K562 (cell line): ENCODE measurements at regions not wholly inside any gene's neighbourhood (a gene's known extent, or its start where the extent isn't known, plus 50 kb on each side); places are given as distances from the start of the nearest gene placed in this dataset.

Source experiments
- ATAC-seq: fragments of 200-7000 bp; cut with Tn5 transposase; 3 replicates; pipeline ENCODE4 v1.9.1; 2020; ENCODE audit warnings: moderate library complexity
- BruUV-seq: library from RNA; stranded (reverse); fragments of 400-500 nt; replicated peaks from 2 replicates; lab custom pipeline; 2021; lab: Mats Ljungman, UMichigan
- CTCF ChIA-PET: fragments of 300-600 bp; formaldehyde crosslinking; extraction: SDS; loops from one replicate; lab custom pipeline; 2021; ENCODE audit warnings: low intra/inter-chr PET ratio; lab: Yijun Ruan, JAX
- POLR2A ChIA-PET: fragments of 300-600, 350-650 bp; sonication (Branson Sonifier 250); formaldehyde crosslinking; extraction: SDS; loops from one replicate; lab custom pipeline; 2021; ENCODE audit warnings: antibody characterized with exemption, inconsistent platforms; lab: Yijun Ruan, JAX
- DNase-seq, 4 experiments: peaks; one replicate each; pipeline versions ENCODE4 v3.0.0 to v3.0.0-alpha.2; 2011 to 2018; ENCODE audit warnings: low spot score in 3 of 4, mixed read lengths in 3 of 4; ENCODE audit errors: extremely low read depth in 1 of 4
- FAIRE-seq: peaks from 2 replicates; lab custom pipeline; 2011; peaks lifted over from hg19 to GRCh38; lab: Jason Lieb, UNC
- H2AFZ ChIP-seq: 2 replicates; pipeline ENCODE4 v1.6.0; 2011; ENCODE audit warnings: low read depth, low read length, control low read depth, inconsistent platforms
- H3K27ac ChIP-seq: fragments of 200-600 bp; 3 replicates; pipeline ENCODE4 v1.8.0; 2011; ENCODE audit warnings: low read depth, mild to moderate bottlenecking, control low read depth, inconsistent platforms, low read length, moderate library complexity, mixed read lengths; ENCODE audit errors: extremely low read depth
- H3K27me3 ChIP-seq, 2 experiments: fragments of 300-600 bp in 1 of 2; 2 replicates in 1 of 2; 3 replicates in 1 of 2; pipeline versions ENCODE4 v1.6.0 to v1.8.0; 2011; ENCODE audit warnings: inconsistent platforms in 2 of 2, low read length in 2 of 2, mild to moderate bottlenecking in 1 of 2, mixed read lengths in 1 of 2, moderate library complexity in 1 of 2; ENCODE audit not compliant: control insufficient read depth in 2 of 2, insufficient read depth in 2 of 2
- H3K36me3 ChIP-seq: fragments of 300-600 bp; 3 replicates; pipeline ENCODE4 v1.8.0; 2011; ENCODE audit warnings: mild to moderate bottlenecking, low read length, inconsistent platforms; ENCODE audit not compliant: control insufficient read depth, insufficient read depth
- H3K4me1 ChIP-seq, 2 experiments: fragments of 200-600 bp in 1 of 2; replicated peaks in 1 of 2; 2 replicates in 1 of 2; 3 replicates in 1 of 2; pipeline versions ENCODE4 v1.5.1 to v1.8.0; 2011; ENCODE audit warnings: inconsistent platforms in 2 of 2, low read length in 2 of 2, mild to moderate bottlenecking in 1 of 2, mixed read lengths in 1 of 2, moderate library complexity in 1 of 2; ENCODE audit not compliant: control insufficient read depth in 2 of 2, insufficient read depth in 2 of 2
- H3K4me2 ChIP-seq: 2 replicates; pipeline ENCODE4 v1.6.1; 2011; ENCODE audit warnings: low read length, control low read depth, inconsistent platforms, mixed read lengths; ENCODE audit not compliant: insufficient read depth
- H3K4me3 ChIP-seq: fragments of 200-600 bp; sonication (generic), shearing (Covaris generic); 2 replicates; pipeline ENCODE4 v1.5.1; 2016; ENCODE audit warnings: control low read depth, inconsistent platforms
- H3K79me2 ChIP-seq: fragments of 200-600 bp; 3 replicates; pipeline ENCODE4 v1.8.0; 2011; ENCODE audit warnings: low read length, inconsistent platforms; ENCODE audit not compliant: control insufficient read depth, insufficient read depth
- H3K9ac ChIP-seq, 2 experiments: 2 replicates each; pipeline versions ENCODE4 v1.6.0 to v1.6.1; 2011; ENCODE audit warnings: low read depth in 2 of 2, low read length in 2 of 2, control low read depth in 1 of 2, inconsistent platforms in 1 of 2, mild to moderate bottlenecking in 1 of 2, mixed read lengths in 1 of 2; ENCODE audit not compliant: insufficient read depth in 1 of 2
- H3K9me1 ChIP-seq: one replicate; pipeline ENCODE4 v1.6.0; 2011; ENCODE audit warnings: inconsistent platforms, mild to moderate bottlenecking, low read length, moderate library complexity; ENCODE audit not compliant: control insufficient read depth, insufficient read depth
- H3K9me3 ChIP-seq: replicated peaks from 2 replicates; pipeline ENCODE4 v1.5.1; 2011; ENCODE audit warnings: low read depth, low read length, inconsistent platforms; ENCODE audit not compliant: control insufficient read depth, insufficient read depth
- H4K20me1 ChIP-seq: replicated peaks from 2 replicates; pipeline ENCODE4 v1.6.1; 2011; ENCODE audit warnings: low read length, inconsistent platforms, mixed read lengths; ENCODE audit not compliant: control insufficient read depth, insufficient read depth
- CHCHD3 ChIP-seq: fragments of 250-450 bp; sonication (Bioruptor Pico); IDR thresholded peaks from 2 replicates; pipeline ENCODE4 v2.1.2; 2022; ENCODE audit warnings: mild to moderate bottlenecking
- GTF2F1 ChIP-seq: IDR thresholded peaks from 2 replicates; pipeline ENCODE4 v1.6.1; 2011; ENCODE audit warnings: low read depth, low read length, improper control_type of control experiment
- HDAC6 ChIP-seq: IDR thresholded peaks from 2 replicates; pipeline ENCODE4 v1.6.1; 2012; ENCODE audit warnings: low read depth, mild to moderate bottlenecking, control low read depth, inconsistent platforms, low read length, moderate library complexity
- HOXB6 ChIP-seq: fragments of 250-450 bp; sonication (Bioruptor Pico); IDR thresholded peaks from 2 replicates; pipeline ENCODE4 v1.5.1; 2022; ENCODE audit warnings: mild to moderate bottlenecking, borderline replicate concordance
- MEIS2 ChIP-seq: fragments of 450-650 bp; IDR thresholded peaks from 2 replicates; pipeline ENCODE4 v1.6.1; 2014; ENCODE audit warnings: mild to moderate bottlenecking; ENCODE audit not compliant: partially characterized antibody
- SP2 ChIP-seq: IDR thresholded peaks from 2 replicates; pipeline ENCODE4 v1.6.1; 2011; ENCODE audit warnings: mild to moderate bottlenecking, low read depth, low read length, moderate library complexity; ENCODE audit not compliant: poor library complexity, severe bottlenecking; ENCODE audit errors: extremely low read depth
- U2AF1 ChIP-seq: fragments of 200-400 bp; formaldehyde crosslinking; optimal IDR thresholded peaks from 2 replicates; pipeline ENCODE3; 2017; ENCODE audit warnings: mild to moderate bottlenecking, low read depth, low read length, moderate library complexity
- XRCC5 ChIP-seq: fragments of 200-400 bp; formaldehyde crosslinking; IDR thresholded peaks from 2 replicates; pipeline ENCODE4 v1.6.1; 2017; ENCODE audit warnings: low read depth, mild to moderate bottlenecking, low read length
- ZBTB1 ChIP-seq: sonication (generic); formaldehyde crosslinking; IDR thresholded peaks from 2 replicates; pipeline ENCODE4 v1.8.1; 2023; ENCODE audit warnings: missing genetic modification reagents, low read depth, mild to moderate bottlenecking, borderline replicate concordance
- ZKSCAN8 ChIP-seq: fragments of 200-800 bp; sonication (Bioruptor generic); IDR thresholded peaks from 2 replicates; pipeline ENCODE4 v1.6.1; 2016; ENCODE audit warnings: missing genetic modification characterization, missing compliant biosample characterization
- WGBS: fragments of 100-300 bp; shearing (Covaris generic); methylation state at CpG from one replicate; pipeline ENCODE4 v1.1.6; 2016; ENCODE audit warnings: low coverage, mixed read lengths; ENCODE audit not compliant: insufficient coverage; ENCODE audit errors: missing lambda C conversion rate; 5-methylcytosine and 5-hydroxymethylcytosine counted together
- in situ Hi-C: fragments of 300-500 bp; cut with MboI; formaldehyde crosslinking; loops from 4 replicates; pipeline ENCODE4 v1.15.0; 2018; ENCODE audit warnings: inconsistent platforms, mixed read lengths
- intact Hi-C: fragments of 100-400 bp; cut with micrococcal nuclease; formaldehyde crosslinking; loops from 2 replicates; pipeline ENCODE4 v1.14.2; 2022
- TF ChIP-seq, protein P1 (sequence below): fragments of 450-650 bp; IDR thresholded peaks from 2 replicates; pipeline ENCODE4 v1.6.1; 2018; ENCODE audit not compliant: partially characterized antibody
- TF ChIP-seq, protein P2 (sequence below): fragments of 450-650 bp; formaldehyde crosslinking; IDR thresholded peaks from 2 replicates; pipeline ENCODE4 v1.4.0; 2022; ENCODE audit warnings: missing genetic modification characterization
- TF ChIP-seq, protein P3 (sequence below): fragments of 450-650 bp; IDR thresholded peaks from 2 replicates; pipeline ENCODE4 v1.6.1; 2016; ENCODE audit warnings: low read depth, mild to moderate bottlenecking, moderate library complexity
- TF ChIP-seq, protein P4 (sequence below): fragments of 200-800 bp; sonication (Bioruptor generic); IDR thresholded peaks from 2 replicates; pipeline ENCODE4 v1.6.1; 2017; ENCODE audit warnings: missing genetic modification characterization, missing compliant biosample characterization

DNA sequence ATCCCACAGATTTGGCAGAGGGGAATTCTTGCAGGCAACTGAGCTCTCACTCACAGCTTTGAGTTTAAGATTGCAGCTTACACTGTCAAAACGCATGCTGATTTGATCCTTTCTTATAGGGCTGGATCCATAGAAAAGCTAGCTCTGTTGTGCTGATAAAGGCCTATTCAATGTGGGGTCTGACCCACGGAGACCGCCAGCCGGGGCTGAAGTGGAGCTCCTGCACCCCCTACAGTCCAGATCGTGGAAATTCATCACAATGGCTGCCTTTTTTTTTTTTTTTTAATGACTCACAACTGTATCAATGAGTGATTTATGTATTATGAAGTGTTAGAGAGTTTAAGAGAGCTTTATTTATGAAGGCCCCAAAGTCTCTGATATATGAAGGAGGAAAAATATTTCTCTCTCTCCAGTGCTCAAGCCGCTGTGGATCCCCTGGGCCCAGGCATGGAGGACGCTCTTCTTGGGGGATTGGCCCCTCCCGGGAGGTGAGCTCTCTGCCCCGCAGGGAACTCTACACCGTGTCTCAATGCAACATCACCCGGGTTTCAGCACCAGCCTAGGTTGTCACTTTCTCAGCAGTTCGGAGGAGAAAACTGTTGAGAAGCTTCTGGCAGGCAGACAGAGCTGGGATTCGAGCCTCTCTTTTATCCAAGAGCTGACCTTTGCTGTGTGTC is 700.2 kb downstream of the IRX1 start (continued):
- no peak for TF ChIP-seq HDAC6
- peak; percentile 39 for TF ChIP-seq MEIS2
- no peak for TF ChIP-seq ZBTB1
- no peak for TF ChIP-seq ZKSCAN8
- TF ChIP-seq, all 486 proteins: peak for 5

DNA sequence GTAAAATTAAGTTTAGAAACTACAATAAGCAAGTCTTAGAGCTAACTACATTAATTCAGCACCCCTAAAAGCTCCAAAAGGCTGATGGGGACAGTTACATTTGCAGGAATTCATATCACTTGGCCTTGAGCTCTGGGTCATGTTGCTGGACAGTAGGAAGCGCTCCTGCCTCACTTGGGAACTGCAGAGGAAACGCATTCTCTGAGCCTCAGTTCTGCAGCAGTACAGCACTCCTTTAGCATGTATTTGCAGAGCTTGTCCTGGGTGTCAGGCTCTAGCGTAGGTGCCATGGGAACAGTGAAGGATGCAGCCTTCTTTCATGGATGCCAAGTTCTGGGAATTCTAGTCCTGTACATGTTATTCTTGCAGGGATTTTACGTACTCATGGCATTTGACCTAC is 710.4 kb downstream of the IRX1 start:
- intact Hi-C loops, result no loop called here
- BruUV-seq, result no TSS peak
- Histone ChIP-seq H3K4me3 (no peak overlapping the region), H2AFZ (no peak overlapping the region), H3K4me2 (no peak overlapping the region), H3K9me1 (no peaks in the 10 kb centered on the region), H3K27ac (no peak overlapping the region), H3K27me3 (no peaks in the 10 kb centered on the region), H3K9ac (no peak overlapping the region), H3K36me3 (no peaks in the 10 kb centered on the region), H3K9me3 (no peaks in the 10 kb centered on the region; the same call in 1 of the 2 replicates), H3K4me1 (no peaks in the 10 kb centered on the region), H3K79me2 (no peaks in the 10 kb centered on the region), H4K20me1 (no peaks in the 10 kb centered on the region)
- ATAC-seq (no peak), FAIRE-seq (no peak), DNase-seq (no peak)
- CTCF ChIA-PET, result no interaction called here
- in situ Hi-C loops, result no loop called here
- 1% methylated on average over 4 of the region's 4 CpGs for WGBS
- POLR2A ChIA-PET, result no interaction called here
- no peak for TF ChIP-seq GTF2F1
- TF ChIP-seq, protein P1, sequence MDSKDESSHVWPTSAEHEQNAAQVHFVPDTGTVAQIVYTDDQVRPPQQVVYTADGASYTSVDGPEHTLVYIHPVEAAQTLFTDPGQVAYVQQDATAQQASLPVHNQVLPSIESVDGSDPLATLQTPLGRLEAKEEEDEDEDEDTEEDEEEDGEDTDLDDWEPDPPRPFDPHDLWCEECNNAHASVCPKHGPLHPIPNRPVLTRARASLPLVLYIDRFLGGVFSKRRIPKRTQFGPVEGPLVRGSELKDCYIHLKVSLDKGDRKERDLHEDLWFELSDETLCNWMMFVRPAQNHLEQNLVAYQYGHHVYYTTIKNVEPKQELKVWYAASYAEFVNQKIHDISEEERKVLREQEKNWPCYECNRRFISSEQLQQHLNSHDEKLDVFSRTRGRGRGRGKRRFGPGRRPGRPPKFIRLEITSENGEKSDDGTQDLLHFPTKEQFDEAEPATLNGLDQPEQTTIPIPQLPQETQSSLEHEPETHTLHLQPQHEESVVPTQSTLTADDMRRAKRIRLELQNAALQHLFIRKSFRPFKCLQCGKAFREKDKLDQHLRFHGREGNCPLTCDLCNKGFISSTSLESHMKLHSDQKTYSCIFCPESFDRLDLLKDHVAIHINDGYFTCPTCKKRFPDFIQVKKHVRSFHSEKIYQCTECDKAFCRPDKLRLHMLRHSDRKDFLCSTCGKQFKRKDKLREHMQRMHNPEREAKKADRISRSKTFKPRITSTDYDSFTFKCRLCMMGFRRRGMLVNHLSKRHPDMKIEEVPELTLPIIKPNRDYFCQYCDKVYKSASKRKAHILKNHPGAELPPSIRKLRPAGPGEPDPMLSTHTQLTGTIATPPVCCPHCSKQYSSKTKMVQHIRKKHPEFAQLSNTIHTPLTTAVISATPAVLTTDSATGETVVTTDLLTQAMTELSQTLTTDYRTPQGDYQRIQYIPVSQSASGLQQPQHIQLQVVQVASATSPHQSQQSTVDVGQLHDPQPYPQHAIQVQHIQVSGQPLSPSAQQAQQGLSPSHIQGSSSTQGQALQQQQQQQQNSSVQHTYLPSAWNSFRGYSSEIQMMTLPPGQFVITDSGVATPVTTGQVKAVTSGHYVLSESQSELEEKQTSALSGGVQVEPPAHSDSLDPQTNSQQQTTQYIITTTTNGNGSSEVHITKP, result no peak
- TF ChIP-seq, protein P2, sequence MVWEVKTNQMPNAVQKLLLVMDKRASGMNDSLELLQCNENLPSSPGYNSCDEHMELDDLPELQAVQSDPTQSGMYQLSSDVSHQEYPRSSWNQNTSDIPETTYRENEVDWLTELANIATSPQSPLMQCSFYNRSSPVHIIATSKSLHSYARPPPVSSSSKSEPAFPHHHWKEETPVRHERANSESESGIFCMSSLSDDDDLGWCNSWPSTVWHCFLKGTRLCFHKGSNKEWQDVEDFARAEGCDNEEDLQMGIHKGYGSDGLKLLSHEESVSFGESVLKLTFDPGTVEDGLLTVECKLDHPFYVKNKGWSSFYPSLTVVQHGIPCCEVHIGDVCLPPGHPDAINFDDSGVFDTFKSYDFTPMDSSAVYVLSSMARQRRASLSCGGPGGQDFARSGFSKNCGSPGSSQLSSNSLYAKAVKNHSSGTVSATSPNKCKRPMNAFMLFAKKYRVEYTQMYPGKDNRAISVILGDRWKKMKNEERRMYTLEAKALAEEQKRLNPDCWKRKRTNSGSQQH, result no peak
- no peak for TF ChIP-seq CHCHD3 (CRISPR knock-in tag)
- TF ChIP-seq HOXB6 (CRISPR knock-in tag), result no peak
- TF ChIP-seq SP2, result no peak
- TF ChIP-seq, protein P3, sequence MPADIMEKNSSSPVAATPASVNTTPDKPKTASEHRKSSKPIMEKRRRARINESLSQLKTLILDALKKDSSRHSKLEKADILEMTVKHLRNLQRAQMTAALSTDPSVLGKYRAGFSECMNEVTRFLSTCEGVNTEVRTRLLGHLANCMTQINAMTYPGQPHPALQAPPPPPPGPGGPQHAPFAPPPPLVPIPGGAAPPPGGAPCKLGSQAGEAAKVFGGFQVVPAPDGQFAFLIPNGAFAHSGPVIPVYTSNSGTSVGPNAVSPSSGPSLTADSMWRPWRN, result no peak
- no peak for TF ChIP-seq XRCC5
- TF ChIP-seq, protein P4, sequence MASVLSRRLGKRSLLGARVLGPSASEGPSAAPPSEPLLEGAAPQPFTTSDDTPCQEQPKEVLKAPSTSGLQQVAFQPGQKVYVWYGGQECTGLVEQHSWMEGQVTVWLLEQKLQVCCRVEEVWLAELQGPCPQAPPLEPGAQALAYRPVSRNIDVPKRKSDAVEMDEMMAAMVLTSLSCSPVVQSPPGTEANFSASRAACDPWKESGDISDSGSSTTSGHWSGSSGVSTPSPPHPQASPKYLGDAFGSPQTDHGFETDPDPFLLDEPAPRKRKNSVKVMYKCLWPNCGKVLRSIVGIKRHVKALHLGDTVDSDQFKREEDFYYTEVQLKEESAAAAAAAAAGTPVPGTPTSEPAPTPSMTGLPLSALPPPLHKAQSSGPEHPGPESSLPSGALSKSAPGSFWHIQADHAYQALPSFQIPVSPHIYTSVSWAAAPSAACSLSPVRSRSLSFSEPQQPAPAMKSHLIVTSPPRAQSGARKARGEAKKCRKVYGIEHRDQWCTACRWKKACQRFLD (CRISPR knock-in tag), result no peak
- no peak for TF ChIP-seq U2AF1
